T-helper 1 cell (primary cell): ENCODE measurements at regions not wholly inside any gene's neighbourhood (a gene's known extent, or its start where the extent isn't known, plus 50 kb on each side); places are given as distances from the start of the nearest gene placed in this dataset.
"Not testable (repeated sequence)": the region's sequence is repeated elsewhere in the genome, so short reads cannot be mapped to it uniquely, and the experiment has no call there.

Experiments
- DNase-seq, 5 donors: peaks; one replicate each; pipeline ENCODE4 v3.0.0-alpha.2; 2012 to 2020

GRCh38 chr16:22572331-22573224 is 61.9 kb downstream of the NPIPB5 start:
- not testable (repeated sequence) for DNase-seq

- DNase-seq, result not testable (repeated sequence)
Measured at GRCh38 chr16:22573225-22573530, 62.5 kb downstream of the NPIPB5 start.

DNA sequence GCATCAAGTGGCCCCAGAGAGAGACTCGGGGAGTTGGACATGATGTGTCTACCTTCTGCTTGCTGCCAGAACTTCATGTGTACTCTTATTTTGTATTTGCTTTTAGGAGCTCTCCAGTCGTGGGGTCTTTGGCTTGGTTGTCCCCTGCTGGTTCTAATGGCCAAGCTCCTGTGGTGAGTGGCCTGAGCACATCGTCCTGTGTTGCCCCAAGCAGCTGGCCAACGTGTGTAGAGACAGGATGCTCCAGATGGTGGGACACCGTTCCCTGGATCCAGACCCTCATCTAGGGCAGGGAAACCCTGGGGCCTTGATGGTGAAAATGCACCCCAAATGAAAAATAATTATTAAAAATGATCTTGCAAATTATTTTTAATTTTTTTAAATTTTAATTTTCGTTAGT is 65.8 kb downstream of the NPIPB5 start:
- DNase-seq, result not testable (repeated sequence)

- DNase-seq, result not testable (repeated sequence)
Measured at GRCh38 chr16:22583195-22583594, 72.5 kb downstream of the NPIPB5 start.

DNA sequence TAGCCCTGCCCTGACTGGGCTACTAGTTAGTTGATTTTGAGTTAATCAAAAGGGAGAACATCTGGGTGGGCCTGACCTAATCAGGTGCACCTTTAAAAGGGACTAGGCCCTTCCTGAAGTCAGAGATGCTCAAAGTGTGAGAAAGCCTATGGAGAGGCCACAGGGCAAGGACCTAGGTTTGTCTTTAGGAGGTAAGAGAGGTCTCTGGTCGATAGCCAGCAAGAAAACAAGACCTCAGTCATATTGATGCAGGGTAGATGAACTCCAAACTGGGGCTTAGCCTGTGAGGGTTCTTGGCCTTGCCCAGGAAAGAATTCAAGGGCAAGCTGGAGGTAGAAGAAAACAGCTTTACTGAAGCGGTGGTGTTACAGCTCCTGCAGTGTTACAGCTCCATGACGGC is 73.8 kb downstream of the NPIPB5 start:
- not testable (repeated sequence) for DNase-seq

DNA sequence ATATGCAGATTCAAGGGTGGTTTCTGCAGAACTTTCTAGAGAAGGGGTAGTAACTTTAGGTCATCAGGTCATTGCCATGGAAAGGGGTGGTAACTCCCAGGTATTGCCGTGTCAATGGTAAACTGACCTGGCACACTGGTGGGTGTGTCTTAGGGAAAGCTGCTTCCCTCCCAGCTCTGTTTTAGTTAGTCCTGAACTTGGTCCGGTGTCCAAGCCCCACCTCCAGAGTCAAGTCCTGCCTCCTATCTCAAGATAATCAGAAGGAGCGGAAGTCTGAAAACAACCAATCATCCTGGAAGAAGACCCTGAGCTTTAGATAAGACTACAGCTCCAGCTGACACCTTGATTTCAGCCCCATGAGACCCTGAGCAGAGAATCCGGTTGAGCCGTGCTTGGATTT is 74.2 kb downstream of the NPIPB5 start:
- not testable (repeated sequence) for DNase-seq

DNA sequence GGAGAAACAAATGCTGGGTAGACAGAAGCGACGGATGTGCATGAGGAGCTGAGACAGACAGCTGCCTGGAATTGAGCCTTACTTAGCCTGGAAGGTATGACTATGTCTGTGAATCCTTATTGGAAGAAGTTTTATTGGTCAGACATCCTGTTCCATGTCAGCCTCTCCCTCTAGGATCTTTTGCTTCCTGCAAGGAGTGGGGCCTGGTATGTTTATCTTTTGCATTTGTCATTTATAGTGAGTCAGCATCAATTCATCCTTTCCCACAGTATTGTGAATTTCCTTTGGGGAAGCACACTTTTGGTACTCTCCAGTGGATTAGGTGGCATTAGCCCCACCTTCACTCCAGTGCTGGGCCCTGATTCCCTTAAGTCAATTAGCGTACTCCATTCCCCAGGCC is 74.7 kb downstream of the NPIPB5 start:
- DNase-seq, result not testable (repeated sequence)

GRCh38 chr16:22586732-22587131 is 76.0 kb downstream of the NPIPB5 start:
- DNase-seq, result not testable (repeated sequence)

DNA sequence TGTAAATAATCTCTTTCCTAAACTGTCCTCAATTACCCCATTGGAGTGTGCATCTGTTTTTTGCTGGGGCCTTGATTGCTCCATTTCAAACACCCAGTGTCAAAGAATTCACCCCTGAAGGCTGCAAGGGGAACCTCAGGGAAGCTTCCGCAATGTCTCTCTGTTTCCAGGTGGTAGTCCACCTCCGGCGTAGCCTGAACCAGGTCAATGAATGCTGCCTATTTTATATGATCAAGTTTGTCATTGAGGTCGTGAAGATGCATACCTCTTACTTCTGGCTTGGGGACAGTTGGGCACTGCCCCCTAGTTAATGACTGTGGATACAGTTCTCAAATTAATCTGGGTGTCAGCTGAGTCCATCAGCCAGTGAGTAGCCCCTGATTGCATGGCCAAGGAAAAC is 79.1 kb downstream of the NPIPB5 start:
- not testable (repeated sequence) for DNase-seq

DNA sequence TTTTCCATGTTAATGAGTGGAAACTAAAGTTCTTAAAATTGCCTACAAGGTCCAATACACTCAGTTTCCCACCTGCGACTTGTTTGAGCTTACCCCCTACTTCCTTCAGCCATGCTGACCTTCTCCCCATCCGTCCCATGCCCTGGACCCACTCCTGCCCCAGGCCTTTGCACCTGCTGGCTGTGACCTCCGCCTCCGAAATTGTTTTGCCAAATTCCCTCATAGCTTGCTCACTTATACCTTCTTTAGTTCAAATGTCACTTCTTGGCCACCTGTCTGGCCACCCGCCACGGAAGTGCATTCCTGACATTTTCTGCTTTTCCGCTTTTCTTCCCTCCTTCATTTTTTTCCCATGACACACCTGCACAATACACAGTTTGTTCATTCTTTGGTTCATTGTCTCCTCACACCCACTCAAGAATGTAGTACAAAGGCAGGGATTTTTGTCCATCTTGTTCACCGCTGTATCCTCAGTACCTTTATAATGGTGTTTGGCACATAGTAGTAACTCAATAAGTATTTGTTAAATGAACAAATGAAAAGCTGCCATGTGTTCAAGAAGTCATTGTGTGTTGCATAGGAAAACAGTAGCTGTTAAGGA is 85.9 kb downstream of the NPIPB5 start:
- DNase-seq, result not testable (repeated sequence)

GRCh38 chr16:22603744-22604143 is 93.1 kb downstream of the NPIPB5 start:
- DNase-seq, result not testable (repeated sequence)

DNA sequence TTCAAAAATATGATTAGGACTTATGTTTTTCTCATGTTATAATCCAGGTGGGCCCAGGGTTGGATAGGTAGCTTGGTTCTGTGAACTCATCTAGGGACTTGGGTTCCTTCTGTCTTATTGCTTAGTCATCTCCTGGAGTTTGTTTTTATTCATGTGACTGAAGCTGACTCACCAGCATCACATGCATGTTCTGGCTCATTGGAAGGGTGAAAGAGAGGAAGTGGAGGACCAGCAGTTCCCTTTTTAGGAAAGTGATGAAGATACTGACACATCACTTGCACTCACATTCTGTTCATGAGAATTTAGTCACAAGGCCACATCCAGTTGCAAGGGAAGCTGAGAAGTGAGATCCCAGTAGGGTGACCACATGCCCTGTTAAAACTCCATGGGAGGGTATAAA is 95.9 kb downstream of the NPIPB5 start:
- not testable (repeated sequence) for DNase-seq

DNA sequence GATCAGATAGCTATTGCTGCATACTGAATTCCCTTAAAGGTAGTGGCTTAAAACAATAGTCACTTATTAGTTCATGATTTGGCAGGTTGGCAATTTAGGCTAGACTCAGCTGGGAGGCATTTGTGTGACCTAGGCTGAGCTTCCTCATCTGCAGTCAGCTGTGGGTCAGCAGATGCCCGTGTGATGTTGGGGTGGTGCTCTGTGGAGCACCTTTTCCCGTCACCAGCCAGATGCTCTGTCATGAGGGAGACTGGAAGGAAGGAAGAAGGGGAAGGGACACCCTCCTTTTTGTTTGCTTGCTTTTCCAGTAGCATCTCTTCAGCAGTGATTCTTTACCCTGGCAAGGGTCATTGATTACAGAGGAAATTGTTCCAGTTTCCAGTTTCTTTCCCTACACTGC is 99.1 kb downstream of the NPIPB5 start:
- not testable (repeated sequence) for DNase-seq

GRCh38 chr16:22611128-22611527 is 100.4 kb downstream of the NPIPB5 start:
- not testable (repeated sequence) for DNase-seq

DNA sequence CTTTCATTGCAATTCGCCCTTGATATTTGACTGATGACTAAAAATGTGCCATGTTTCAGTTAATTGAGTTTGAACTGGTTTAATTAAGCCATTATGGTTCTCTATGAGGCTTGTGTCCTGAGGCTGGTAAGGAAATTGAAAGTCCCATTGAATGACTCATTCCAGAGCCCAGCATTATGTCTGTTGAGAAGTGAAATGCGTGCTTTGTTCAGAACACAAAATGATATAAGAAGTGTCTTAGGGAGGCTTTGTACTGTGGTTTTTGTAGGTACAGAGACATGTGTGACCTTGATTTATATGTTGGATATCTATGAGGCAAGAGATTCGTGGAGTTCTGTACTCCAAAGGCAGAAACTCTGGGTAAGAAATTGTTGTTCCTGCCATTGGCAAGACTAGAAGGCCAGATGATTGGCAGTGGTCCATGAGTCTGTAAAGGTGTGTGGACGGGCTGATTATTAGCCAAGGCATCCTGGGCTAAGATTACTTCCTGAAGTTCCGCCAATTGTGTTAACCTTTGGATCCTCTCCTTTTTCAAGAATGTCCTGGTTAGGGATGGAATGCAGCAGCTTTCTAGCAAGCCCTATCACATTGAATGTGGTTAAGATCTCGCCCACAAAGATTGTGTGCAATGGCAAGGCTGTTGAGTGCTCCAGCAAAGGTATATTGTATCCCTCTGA is 103.7 kb downstream of the NPIPB5 start:
- no peak for DNase-seq

GRCh38 chr16:22618842-22619241 is 108.2 kb downstream of the NPIPB5 start:
- DNase-seq, result no peak

DNA sequence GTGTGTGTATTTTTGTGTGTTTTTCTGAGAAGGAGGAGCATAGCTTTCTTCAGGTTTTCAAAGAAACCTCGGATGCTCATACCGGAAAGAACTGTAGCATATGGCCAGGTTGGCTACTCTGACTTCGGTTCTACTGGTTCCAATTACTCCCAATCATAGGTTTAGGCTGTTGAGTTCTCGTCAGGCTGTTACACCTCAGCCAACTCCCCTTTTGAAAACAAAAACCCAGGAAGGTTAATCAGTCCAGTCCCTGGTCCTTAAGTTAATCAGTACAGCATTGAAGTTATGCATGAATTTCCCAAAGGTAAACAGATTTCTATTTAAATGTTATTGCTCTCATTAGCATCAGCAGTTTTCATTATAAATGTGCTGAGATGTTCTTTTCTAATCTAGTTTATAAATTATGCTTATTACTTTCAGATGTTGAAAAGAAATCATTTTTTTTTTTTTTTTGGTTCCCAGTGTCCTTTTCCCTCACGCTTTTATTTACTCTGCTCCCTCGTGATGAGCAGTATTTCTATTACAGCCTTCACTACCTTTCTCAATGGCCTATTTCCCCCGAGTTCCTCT is 111.0 kb downstream of the NPIPB5 start:
- DNase-seq, result no peak

DNA sequence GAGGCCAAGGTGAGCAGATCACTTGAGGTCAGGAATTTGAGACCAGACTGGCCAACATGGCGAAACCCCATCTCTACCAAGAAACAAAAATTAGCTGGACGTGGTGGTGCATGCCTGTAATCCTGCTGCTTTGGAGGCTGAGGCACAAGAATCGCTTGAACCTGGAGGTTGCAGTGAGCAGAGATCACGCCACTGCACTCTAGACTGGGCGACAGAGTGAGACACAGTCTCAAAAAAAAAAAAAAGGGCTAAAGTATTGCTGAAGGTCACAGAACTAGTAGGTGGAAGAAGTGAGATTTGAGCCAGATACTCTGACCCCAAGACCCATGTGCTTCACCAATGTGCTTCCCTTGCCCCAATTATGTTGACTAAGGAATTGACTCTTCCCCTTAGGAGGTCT is 112.0 kb downstream of the NPIPB5 start:
- no peak for DNase-seq

GRCh38 chr16:22623351-22623781 is 112.7 kb downstream of the NPIPB5 start:
- DNase-seq, result no peak

DNA sequence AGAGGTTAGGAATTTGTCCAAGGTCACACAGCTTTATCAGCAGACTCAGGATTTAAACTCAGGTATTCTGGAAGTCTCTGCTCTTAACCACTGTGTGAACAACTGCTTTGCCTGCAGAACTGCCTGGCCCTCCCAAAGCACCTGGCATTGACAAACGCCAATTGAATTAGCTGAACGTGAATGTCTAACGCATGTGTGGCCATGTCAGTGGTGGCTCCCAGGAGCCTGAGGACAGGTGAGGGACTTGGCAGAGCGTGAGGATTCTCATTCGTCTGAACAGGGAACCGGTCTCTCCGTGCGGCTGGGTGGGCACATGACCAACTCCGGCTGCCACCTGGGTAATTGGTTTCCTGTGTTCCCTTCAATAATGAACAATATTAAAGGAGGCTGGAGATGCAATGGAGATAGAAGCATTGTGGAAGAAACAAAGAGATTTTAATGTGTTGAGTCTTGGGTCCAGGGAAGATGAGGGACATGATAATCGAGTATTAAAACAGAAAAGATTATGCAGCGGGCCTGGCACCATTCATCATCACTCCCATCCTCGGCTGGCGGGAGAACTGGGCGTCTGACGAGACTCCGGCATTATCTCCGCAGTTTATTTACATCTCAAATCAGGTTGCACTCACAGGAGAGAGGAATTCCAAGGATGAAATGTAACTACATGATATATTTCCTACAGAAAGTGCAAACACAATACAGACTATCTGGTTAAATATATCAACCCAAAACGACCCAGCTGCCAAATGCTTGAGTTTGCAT is 113.5 kb downstream of the NPIPB5 start:
- no peak for DNase-seq

- DNase-seq, result peak in 1 of 5 donors; percentile 36
Measured at GRCh38 chr16:22624800-22625533, 114.3 kb downstream of the NPIPB5 start.

DNA sequence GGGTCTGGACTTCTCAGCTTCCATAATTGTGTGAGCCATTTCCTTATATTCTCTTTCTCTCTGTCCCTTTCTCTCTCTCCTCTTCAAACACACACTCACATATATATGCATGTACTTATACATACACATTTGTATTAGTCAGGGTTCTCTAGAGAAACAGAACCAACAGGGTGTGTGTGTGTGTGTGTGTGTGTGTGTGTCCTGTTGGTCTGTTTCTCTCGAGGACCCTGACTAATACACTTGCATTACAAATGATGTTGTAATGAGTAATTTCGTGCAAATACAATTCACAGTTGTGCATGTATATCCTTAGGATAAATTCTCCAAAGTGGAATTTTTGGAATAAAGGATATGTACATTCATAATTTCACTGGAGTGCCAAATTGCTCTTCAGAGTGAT is 115.3 kb downstream of the NPIPB5 start:
- DNase-seq, result no peak
